NCI-H1436 treated with DMSO at 0.1 percent for 48 hours (cell line): ENCODE measurements at regions not wholly inside any gene's neighbourhood (a gene's known extent, or its start where the extent isn't known, plus 50 kb on each side); places are given as distances from the start of the nearest gene placed in this dataset.
"Not testable (repeated sequence)": the region's sequence is repeated elsewhere in the genome, so short reads cannot be mapped to it uniquely, and the experiment has no call there.

Experiments used
- DNase-seq: peaks from one replicate; lab custom pipeline; 2025; lab: John Stamatoyannopoulos, UW

GRCh38 chr1:178607718-178608408 lies 95.0 kb downstream of the TEX35 start:
- no peak for DNase-seq

DNA sequence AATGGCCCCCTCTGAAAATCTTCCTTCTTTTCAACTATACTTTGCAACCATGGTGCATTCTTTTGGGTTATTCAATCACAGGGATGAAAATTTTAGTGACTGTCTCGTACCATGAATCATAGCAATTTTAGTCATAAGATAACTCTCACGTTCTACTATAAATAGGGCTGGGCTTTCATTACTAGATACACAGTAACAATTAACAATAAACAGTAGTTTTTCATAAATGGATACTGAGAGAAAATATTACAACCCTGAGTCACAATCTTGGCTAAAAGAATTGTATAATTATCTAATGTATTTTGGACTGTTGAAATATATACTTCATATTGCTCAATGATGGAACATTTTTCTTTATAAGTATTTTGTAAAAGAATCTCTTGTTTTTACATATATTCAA lies 96.1 kb downstream of the TEX35 start:
- no peak for DNase-seq

- not testable (repeated sequence) for DNase-seq
Measured at GRCh38 chr1:178610690-178611410, 97.9 kb downstream of the TEX35 start.

DNA sequence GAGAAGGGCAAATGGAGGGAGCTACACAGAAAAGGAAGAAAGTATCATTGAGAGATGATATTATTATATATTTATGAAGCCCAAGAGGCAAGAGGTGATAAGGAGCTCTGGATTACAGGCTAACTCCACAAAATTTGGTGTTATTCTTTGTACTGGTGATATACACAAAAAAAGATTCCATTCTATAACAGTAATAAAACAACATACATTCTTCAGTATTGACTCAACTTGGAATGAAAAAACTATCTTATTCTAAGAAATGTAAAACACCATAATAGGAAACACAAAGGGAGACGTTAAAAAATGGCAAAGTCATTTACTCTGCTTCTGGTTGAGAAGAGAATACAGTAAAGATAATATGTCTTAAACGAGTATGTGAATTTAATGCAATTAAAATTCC lies 99.4 kb downstream of the TEX35 start:
- no peak for DNase-seq

DNA sequence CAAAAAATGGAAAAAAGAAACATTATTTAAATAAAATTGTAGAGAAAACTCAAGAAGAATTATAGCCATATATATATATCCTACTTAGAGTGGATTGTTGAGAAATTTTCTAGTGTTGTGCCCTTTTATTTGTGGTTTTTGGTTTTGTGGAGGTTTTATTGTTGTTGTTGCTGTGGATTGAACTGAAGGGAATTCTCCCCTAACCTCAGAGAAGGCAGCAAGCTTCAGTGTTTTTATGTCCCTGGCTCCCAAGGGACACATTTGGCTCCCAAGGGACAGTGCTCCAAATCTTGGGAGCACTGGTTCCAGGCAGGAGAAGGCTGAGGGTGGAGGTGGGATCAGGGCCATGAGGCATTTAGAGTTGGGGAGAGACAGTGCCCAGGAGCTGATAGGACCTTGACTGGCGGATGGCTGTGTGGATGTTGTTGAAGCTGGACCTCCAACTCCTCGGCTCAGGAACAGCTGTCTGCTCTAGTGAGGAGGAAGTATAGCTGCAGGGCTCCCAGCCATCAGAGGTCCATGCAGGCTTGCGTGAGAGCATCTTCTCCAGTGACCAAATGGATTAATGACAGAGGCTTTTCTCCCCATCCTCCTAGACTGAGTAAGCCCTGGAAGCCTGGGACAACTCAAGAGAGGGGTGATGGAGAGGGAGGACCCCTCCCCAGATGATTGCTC lies 100.5 kb downstream of the TEX35 start:
- no peak for DNase-seq

DNA sequence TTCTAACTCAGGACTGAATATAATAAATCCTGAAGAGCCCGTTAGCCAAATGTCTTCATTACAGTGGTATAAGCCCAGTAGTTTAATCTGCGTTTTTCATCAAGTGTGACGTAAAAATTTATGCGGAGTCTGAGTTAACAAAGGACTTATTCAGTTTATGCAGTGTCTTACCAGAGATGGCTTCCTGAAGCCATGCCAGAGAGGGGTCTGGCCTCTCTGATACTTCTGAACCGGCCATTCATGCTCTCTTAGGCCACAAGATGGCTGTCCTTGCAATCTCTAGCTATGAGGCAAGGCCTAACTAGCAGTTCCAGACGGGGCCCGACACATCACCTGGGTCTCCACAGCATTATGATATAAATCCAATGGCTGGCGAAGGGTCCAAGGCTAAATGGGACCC lies 101.4 kb downstream of the TEX35 start:
- no peak for DNase-seq

GRCh38 chr1:178619042-178619927 lies 105.8 kb upstream of the RALGPS2 start:
- DNase-seq = peak; percentile 19

- no peak for DNase-seq
Measured at GRCh38 chr1:178620584-178621475, 104.2 kb upstream of the RALGPS2 start.

DNA sequence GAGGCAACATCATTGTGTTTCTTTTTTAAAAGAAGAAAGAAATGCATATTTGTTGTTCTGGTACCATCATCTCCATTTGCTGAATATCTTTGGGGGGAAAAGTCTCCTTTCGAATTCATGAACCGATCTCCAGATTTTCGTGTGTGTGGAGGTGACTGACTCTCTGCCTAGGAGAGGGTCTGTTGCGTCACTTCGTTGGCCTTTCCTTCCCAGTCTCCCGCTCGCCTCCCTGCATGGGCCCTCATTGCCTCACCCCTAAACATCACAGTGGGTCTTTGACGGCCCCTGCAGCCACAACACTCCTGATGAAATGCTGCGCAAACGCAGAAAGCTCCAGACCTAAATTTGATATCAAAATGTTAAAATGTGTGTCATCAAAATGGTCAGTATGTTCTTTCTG lies 103.2 kb upstream of the RALGPS2 start:
- DNase-seq = no peak

DNA sequence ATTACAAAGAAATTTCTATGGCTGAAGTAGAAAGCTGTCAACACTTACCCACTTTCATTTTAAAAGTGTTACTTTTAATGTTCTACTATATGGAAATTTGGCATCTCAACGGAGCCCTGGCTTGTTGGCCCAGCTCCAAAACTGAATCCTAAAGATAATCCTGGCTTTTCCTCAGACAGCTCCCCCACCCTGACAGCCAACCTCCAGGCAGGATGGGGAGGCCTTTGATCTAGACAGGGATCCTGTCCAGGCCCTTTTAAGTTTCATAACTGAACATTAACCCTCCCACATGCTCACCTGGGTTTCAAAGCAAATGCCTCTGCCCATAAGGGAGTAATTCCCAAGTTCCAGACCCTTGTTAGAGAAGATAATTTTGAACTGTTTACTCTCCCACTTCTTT lies 99.3 kb upstream of the RALGPS2 start:
- DNase-seq = no peak

GRCh38 chr1:178627037-178627436 lies 98.0 kb upstream of the RALGPS2 start:
- DNase-seq = no peak

GRCh38 chr1:178628637-178629251 lies 96.3 kb upstream of the RALGPS2 start:
- no peak for DNase-seq

- DNase-seq = no peak
Measured at GRCh38 chr1:178629252-178630154, 95.5 kb upstream of the RALGPS2 start.

DNA sequence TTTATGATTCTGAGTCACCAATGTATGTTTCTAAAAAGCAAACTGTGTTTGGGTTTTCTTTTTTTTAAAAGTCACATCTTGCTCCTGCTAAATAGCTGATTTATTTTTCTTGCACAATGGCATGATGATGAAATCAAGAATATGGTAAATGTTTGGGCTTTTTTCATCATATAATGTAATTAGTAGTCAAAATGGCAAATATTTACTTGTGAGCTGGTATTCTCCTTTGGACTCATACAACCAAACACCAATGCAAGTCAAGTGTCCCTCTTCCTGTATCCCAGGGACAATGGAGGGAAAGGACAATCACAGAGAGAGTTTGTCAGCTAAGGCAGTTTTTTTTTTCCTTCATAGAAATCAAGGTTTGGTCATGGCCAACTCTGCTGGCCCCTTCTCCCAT lies 94.6 kb upstream of the RALGPS2 start:
- no peak for DNase-seq

GRCh38 chr1:178632653-178633052 lies 92.4 kb upstream of the RALGPS2 start:
- no peak for DNase-seq

DNA sequence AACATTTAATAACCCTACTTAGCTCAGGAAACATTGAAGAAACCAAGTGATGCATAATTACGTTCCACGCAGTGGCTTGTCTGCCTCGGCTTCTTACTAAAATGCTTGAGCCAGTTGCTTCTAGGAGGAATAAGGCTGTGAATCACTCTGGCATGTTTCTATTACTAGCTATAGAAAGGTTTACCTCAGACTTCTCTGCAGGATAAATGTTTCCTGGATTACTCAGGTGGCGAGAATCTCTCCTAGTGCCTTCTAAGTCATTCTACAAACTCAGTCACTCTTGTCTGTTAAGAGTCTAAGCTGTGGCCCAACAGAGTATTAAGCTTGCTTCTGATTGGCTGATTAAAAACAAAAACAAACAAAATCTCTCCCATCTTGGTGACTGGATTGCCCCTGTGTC lies 92.0 kb upstream of the RALGPS2 start:
- no peak for DNase-seq

DNA sequence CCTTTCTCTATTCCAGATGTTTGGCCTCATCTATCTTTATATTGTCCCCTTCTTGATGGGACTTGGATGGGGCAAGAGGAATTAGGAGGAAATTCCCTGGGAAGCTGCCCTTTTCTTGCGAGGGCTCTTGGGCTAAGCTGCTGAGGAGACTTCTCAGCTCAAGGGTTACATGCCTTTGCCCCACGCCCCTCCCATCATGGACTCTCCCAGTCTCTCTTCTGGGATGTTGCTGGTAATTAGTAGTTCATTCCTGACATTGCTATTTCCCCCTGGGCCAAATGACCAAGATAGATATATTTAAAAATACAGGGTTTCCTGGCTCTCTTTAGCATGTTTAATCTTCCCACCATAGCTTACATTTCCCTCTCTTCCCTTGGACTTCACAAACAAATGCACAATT lies 90.6 kb upstream of the RALGPS2 start:
- DNase-seq = no peak

- DNase-seq = no peak
Measured at GRCh38 chr1:178637841-178638240, 87.2 kb upstream of the RALGPS2 start.

DNA sequence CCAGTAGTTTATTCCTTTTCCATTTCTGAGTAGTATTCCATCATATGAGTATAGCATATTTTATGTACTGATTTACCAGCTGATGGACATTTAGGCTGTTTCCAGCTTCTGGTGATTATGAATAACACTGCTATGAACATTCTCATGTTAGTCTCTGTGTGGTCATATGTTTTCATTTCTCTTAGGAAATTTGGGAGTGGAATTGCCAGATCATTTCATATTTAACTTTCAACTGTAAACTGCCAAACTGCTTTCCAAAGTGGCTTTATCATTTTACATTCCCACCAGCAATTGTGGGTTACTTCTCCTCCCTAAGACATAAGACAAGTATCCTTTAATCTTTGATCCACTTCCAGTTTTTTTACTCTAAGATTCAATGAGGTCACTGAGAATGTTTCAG lies 85.7 kb upstream of the RALGPS2 start:
- DNase-seq = no peak

- DNase-seq = no peak
Measured at GRCh38 chr1:178642282-178642681, 82.8 kb upstream of the RALGPS2 start.
